GM23248 (cell line): ENCODE measurements at regions not wholly inside any gene's neighbourhood (a gene's known extent, or its start where the extent isn't known, plus 50 kb on each side); places are given as distances from the start of the nearest gene placed in this dataset.

Experiments
- EZH2 ChIP-seq: fragments of 200-600 bp; sonication (generic); IDR thresholded peaks from 2 replicates; pipeline ENCODE4 v1.6.1; 2018; ENCODE audit warnings: antibody characterized with exemption, mild to moderate bottlenecking; ENCODE audit not compliant: insufficient read depth, poor library complexity, severe bottlenecking
- EZH2phosphoT487 ChIP-seq: fragments of 200-600 bp; sonication (generic); IDR thresholded peaks from 2 replicates; pipeline ENCODE4 v1.6.1; 2018; ENCODE audit warnings: antibody characterized with exemption, moderate library complexity, mild to moderate bottlenecking, low read depth; ENCODE audit not compliant: insufficient read depth

- TF ChIP-seq EZH2phosphoT487 (no peak), EZH2 (no peak)
Measured at GRCh38 chr7:52525772-52526341, 509.6 kb upstream of the POM121L12 start.
